ENCODE measurements at regions not wholly inside any gene's neighbourhood (a gene's known extent, or its start where the extent isn't known, plus 50 kb on each side); places are given as distances from the start of the nearest gene placed in this dataset.

DNA sequence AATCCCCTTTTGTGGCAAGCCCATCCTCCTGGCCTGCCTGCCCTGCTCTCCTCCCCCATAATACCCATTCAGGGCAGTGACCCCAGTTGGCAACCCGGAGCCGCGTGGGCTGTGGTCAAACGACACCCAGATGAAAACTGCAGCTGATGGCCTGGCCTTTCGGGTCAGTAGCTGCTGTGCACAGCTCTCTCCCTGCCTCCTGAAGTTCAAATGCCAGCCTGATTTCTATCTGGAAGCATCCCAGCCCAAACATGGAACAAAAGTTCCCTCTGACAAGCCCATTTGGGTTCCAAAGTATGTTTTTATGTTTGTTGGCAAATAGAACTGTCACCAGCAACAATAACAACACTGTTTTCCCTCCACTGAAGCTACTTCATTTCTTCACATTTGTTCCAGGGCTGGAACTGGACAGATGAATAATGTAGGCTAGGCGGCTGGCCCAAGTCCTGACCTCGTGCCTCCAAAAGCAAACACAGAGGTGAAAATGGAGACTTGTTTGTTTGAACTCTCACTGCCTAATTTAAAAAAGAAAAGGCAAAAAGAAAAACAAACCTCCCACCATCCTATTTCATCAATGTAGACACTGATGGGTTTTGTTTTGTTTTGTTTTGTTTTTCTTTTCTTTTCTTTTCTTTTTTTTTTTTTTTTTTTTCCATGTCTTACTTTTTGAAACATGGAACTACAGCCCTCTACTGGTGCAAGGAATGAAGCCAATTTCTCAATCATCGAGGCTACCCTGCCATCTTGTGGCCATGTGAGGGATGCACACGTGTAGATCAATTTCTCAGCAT, 179.0 kb downstream of the ADSS2 start:
- peak; percentile 86 for DNase-seq (ENCODE audit: low read depth, low spot score)
- in situ Hi-C loops (cut with HindIII; ENCODE audit: low pct_unique_long_range_greater_than_20kb, low sequenced_read_pairs): no loop called here

DNA sequence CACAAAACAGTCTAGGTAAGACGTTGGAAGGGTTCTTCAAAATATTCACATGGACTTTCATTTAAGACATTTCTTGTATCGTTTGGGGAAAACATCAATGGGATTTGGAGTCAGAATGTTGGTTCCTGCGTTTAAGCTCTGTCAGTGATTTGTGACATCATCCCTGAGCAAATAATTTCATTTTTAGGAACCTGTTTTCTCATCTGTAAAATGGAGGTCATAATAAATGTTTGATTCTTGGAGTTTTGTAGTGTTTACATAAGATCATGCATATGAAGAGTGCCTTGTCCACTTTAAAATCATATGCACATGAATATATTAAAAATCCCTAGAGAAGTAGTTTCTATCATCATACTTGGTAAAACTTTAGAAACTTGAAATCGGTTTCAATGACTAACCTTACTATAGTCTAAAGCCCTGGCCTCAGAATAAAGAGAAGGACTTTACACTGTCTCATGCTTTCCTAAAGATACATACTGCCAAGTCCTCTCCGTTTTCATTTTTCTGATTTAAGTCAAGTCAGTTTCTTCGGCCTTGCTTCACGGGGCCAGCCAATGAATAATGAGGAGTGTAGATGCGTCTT, 178.4 kb downstream of the ADSS2 start:
- DNase-seq (ENCODE audit: low read depth, low spot score): no peak
- in situ Hi-C loops (cut with HindIII; ENCODE audit: low pct_unique_long_range_greater_than_20kb, low sequenced_read_pairs): no loop called here

DNA sequence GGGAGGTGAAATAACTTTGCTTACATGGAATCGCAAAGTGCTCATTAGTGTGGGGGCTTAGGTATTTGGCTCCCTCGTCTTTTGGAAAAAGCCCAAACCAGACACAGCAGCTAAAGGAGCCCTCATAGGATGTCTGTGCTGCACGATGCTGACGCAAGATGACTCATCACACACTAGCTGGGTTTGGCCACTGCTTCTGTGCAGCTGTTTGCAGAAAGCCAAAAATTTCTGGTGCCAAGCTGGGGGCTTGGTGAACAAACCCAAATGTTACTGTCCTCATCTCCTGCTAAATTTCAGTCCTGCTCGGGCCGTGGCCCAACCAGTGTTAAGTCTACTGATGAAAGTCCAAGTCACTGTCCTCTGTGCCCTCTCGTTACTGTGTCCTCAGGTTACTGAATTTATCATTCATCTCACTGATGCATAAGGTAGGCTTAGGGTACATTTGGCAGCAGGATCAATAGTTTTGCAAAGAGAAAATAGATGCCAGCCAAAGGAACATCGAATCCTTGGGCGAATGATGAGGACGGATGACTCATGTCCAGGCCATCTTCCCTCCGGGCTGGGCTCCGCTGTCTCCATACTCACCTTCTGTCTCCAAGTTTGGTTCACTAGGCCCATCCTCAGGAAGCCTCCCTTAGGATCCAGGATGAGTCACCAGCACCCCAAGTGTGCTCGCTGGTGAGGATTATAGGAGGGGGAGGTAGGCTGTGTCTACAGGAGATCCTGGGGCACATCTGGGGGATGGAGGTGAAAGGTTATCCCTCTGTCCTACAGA, 177.7 kb downstream of the ADSS2 start:
- DNase-seq (ENCODE audit: low read depth, low spot score): peak; percentile 18
- in situ Hi-C loops (cut with HindIII; ENCODE audit: low pct_unique_long_range_greater_than_20kb, low sequenced_read_pairs): no loop called here

DNA sequence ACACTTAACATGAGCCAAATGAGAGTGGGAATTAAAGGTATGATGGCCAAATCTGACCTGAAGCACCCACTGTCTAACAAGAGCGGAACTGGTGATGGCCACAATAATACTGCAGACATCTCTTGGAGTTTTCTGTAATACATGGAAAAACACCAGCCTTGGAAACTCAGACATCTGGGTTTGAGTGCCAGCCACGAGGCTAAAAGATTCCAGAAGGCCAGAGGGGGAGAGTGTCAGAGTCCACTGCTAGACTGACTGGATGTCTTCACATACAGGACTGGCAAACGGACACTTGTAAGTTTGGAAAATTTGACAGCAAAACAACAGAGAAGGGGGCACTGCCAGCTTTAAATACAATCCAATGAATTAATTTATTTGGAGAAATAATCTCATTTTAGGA, 175.1 kb downstream of the ADSS2 start:
- in situ Hi-C loops (cut with HindIII; ENCODE audit: low pct_unique_long_range_greater_than_20kb, low sequenced_read_pairs): no loop called here
- DNase-seq (ENCODE audit: low read depth, low spot score): no peak

DNA sequence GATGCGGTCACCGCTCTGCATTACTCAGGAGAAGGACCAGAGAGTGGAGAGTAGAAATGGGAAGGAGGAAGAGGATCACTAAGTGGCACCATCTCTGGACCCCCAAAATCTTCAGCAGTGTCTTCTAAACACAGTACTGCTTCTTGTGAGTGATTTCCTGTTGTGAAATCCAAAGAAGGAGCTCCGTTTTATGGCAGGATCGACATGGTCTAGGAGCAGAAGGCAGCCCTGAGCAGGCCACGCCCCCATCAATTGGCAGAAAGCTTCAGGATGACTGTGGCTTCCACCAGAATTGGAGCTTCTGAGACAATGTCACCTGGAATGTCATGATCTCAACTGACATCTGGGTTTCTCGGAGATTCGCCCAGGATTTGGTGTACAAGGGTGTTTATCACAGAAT, 171.5 kb downstream of the ADSS2 start:
- in situ Hi-C loops (cut with HindIII; ENCODE audit: low pct_unique_long_range_greater_than_20kb, low sequenced_read_pairs): no loop called here
- DNase-seq (ENCODE audit: low read depth, low spot score): no peak

DNA sequence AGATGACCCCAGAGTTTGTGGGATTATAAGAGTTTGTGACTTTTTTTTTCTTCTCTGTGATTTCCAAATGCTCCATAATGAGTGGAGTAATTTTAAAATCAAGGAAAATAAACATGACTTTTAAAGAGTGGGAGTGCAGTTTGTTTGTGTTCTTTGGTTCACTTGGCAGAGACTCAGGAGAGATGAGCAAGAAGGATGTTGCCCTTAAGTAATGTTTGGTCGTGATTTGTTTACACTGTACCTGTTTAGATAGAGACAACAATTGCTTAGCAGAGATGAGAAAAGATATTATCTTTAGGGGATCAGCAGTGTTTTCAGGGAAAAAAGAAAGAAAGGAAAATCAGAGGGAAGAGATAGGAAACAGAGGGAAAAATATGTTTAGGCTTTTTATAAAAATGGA, 170.8 kb downstream of the ADSS2 start:
- no peak for DNase-seq (ENCODE audit: low read depth, low spot score)
- in situ Hi-C loops (cut with HindIII; ENCODE audit: low pct_unique_long_range_greater_than_20kb, low sequenced_read_pairs): no loop called here

DNA sequence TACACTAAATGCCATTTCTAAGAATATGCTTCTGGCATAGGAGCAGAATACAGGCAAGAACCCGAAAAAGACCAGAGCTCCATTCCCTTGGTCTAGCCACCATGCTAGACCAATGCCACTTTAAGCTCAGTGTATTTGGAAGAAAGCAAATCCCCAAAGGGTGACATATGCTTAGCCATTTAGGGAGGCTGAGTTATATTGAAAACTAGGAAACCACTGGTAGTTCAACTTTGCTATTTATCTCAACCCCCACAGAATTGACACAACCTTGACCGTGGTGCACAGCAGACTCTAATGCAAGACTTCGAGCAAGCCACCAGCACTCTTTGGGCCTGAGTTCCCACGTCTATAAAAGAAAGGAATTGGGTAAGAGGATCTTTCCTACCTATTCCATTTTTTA, 167.9 kb downstream of the ADSS2 start:
- no peak for DNase-seq (ENCODE audit: low read depth, low spot score)
- in situ Hi-C loops (cut with HindIII; ENCODE audit: low pct_unique_long_range_greater_than_20kb, low sequenced_read_pairs): no loop called here

DNA sequence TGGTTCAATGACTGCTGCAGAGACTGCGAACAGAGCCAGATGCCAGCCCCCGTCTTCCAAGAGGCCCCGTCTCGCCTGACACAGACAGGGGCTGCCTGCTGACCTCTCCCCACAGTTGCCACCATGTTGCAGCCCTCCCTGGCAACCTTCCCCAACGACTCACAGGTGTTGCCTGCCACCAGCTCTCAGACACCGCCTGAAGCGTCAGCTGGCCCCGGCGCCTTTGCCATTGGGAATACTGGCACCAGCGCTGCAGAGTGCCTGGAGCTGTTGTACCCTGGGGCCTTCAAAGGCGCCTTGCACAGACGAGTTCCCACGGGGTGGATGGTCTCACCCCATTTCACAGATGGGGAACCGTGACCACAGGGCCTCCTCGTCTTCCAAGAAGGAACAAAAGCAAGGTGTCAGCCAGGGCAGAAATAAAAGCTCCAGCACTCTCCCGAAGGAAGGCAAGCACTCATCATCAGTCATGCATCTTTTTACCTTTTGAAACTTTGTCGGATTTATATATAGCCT, 167.0 kb downstream of the ADSS2 start:
- no peak for DNase-seq (ENCODE audit: low read depth, low spot score)
- in situ Hi-C loops (cut with HindIII; ENCODE audit: low pct_unique_long_range_greater_than_20kb, low sequenced_read_pairs): no loop called here

DNA sequence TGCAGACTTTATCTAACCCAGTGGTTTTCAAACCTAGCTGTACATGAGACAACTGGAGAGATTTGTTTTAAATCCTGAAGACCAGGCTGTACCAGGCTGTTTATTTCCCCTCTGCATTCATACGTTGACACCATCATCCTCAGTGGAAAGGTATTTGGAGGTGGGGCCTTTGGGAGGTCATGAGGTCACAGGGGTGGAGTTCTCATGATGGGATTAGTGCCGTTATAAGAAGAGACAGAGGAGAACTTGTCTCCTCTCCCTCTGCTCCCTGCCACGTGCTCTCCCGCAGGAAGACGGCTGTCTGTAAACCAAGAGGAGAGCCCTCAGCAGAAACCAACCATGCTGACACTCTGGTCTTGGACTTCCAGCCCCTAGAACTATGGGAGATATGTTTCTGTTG, 165.4 kb downstream of the ADSS2 start:
- in situ Hi-C loops (cut with HindIII; ENCODE audit: low pct_unique_long_range_greater_than_20kb, low sequenced_read_pairs): no loop called here
- DNase-seq (ENCODE audit: low read depth, low spot score): peak; percentile 50

DNA sequence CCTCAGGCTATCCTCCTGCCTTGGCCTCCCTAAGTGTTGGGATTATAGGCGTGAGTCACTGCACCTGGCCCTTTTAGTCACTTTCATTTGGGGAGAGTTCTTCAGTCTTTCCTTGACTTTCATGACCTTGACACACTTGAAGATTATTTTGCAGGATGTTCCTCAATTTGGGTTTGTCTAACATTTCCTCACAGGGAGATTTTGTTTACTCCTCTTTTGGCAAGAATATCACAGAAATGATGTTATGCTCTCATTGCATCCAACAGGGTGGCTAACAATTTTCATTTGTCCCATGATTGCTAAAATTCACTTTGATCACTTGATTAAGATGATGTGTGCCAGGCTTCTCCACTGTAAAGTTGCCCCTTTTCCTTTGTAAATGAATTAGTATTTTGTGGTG, 164.0 kb downstream of the ADSS2 start:
- in situ Hi-C loops (cut with HindIII; ENCODE audit: low pct_unique_long_range_greater_than_20kb, low sequenced_read_pairs): no loop called here
- DNase-seq (ENCODE audit: low read depth, low spot score): no peak

DNA sequence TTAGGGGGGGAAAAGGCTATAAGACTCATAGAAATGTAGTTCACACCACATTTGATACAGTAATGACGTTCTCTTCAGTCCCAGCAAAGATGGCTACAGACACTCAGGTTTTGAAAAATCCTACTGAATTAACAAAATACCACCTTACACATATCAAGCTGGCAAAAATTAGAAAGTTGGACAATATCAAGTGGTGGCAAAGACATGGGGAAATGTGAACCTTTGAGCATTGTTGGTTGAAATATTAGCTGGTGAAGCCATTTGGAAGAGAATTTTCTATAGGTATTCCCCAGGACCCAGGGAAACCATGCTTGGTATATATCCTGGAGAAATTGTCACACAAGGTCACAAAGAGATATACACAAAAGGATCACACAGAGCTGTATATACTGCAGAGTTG, 163.0 kb downstream of the ADSS2 start:
- no peak for DNase-seq (ENCODE audit: low read depth, low spot score)
- in situ Hi-C loops (cut with HindIII; ENCODE audit: low pct_unique_long_range_greater_than_20kb, low sequenced_read_pairs): no loop called here

DNA sequence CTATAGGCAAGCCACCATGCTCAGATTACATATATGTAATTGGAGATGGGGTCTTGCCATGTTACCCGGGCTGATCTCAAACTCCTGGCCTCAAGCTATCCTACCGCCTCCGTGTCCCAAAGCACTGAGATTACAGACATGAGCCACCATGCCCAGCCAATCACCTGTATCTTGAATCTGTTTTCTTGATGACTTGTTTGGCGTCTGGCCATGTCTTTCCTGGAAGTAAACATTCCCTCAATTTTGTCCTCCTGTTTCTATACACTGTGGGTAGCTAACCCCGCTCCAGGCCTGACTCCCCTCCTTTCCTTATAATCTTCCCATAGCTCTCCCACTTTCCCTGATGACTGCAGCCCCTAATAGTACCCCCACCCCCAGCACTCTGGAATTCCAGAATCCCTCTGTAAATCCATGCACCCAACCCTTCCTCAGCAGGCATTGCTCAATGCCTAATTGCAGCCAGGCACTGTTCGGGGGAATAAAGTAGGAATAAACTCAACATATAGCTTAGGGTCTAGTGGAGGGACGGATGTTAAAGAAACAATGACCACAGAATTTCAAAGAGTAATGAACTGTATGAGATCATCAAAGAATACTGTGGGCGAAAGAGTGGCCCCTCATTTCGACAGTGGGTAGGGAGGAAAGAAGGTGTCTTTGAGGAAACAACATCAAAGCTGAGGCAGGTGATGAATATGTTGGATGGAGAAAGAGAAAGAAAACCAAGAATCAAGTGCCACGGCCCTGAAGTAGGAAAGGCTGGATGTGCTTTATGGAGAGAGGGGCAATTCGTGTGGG, 161.5 kb downstream of the ADSS2 start:
- in situ Hi-C loops (cut with HindIII; ENCODE audit: low pct_unique_long_range_greater_than_20kb, low sequenced_read_pairs): no loop called here

DNA sequence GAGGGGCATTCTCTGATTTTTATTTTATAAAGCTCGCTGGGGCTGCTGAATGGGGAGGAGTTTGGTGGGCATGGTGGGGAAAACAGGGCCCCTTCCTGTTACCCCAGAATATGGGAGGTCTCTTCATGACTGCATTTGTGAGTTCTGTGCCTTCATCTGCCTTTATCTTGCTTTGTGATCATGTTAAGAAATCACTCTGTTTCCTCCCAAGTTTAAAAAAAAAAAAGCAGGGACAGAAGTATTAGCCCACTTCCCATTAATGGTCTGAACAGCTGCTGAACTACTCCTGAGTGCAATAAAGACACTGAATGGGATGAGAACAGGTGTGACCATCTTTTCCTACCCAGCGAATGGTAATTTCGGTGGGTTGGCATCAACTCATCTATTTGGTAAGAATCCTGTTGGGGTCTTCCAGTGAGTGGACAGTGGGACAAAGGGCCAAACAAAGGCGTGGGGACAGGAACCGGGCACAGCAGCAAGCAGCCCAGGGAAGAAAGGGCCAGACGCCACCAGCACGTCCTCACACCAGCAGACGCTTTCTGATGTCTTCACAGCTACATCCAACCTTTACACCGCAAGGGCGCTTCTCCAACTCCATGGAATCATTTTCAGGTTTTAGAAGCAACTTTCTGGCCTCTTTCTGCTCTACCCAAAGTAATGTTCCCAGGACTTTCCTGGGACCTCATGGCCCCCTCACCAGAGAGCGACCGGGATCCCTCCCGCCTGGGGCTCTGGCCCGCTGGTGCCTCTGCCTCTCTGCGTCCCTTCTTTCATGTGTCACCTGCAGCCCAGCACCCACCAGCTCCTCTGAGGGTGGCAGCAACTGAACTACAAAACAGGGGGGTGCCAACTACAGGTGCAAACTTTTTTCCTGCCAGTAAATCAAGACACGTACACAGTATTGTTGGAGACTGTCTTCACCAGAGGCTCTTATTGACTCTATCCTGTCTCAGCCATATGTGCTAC, 160.2 kb downstream of the ADSS2 start:
- in situ Hi-C loops (cut with HindIII; ENCODE audit: low pct_unique_long_range_greater_than_20kb, low sequenced_read_pairs): no loop called here
- no peak for DNase-seq (ENCODE audit: low read depth, low spot score)

More for the DNA sequence above, 161.5 kb downstream of the ADSS2 start:
- DNase-seq (ENCODE audit: low read depth, low spot score): no peak

DNA sequence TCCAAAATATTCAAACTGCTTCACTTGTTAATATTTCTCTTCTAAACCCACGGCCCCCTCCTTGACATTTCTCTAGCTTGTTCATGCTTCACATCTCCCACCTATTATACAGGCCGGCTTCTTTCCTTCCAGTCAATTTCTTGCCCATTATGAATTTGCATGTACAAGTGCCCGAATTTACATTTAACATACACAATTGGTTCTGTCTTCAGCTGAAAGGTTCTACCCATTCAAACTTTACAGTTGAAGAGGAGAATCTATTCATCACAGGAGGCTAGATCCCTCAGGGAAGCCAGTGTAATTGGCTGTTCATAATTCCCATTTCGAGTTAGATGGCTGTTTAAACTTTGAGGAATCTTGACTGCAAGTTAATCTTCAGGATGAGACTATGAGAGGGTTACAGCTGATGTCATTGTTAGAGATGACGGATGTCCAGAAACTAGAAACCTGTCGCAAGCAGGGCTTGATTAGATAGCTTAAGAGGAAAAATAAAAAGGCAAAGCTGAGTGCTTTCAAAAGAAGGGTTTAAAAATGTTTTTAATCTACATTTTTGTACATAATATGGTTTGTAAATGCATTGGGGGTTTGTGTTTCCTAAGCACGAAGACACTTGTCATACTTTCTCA, 157.0 kb downstream of the ADSS2 start:
- DNase-seq (ENCODE audit: low read depth, low spot score): no peak
- in situ Hi-C loops (cut with HindIII; ENCODE audit: low pct_unique_long_range_greater_than_20kb, low sequenced_read_pairs): no loop called here

DNA sequence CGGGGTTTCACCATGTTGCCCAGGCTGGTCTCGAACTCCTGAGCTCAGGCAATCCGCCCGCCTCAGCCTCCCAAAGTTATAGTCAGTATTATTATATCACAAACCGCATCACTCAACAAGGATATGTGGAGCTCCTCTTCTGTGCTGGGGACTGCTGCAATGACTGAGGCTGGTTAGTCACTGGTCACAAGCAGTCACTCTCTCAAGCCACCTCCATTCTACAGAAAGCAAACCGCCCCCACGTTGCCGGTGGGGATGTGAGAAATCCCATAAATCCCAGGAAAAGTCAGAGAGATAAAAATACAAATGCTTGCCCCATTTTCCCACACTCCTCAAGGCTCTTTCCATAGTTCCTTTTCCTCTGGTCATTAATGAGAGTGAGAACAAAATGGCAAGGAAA, 155.7 kb downstream of the ADSS2 start:
- DNase-seq (ENCODE audit: low read depth, low spot score): peak; percentile 41
- in situ Hi-C loops (cut with HindIII; ENCODE audit: low pct_unique_long_range_greater_than_20kb, low sequenced_read_pairs): no loop called here

DNA sequence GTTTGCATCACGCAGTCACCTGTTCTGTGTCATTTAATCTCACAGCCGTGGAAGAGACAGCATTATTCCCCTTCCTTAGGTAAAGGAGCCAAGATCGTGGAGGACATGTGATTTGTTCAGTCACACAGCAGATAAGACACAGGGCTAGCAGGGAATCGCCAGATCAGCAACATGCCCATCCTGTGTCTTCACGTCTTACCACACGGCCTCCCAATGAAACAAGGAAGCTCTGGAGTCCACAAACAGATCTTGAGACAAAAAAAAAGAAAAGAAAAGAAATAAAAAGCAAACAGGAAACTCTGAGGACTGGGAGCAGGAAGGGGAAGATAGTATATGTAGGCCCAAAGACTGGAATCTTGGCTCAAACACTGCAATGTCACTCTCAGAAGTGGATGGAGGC, 155.3 kb downstream of the ADSS2 start:
- in situ Hi-C loops (cut with HindIII; ENCODE audit: low pct_unique_long_range_greater_than_20kb, low sequenced_read_pairs): no loop called here
- DNase-seq (ENCODE audit: low read depth, low spot score): peak; percentile 40
